ENCODE measurements at regions not wholly inside any gene's neighbourhood (a gene's known extent, or its start where the extent isn't known, plus 50 kb on each side); places are given as distances from the start of the nearest gene placed in this dataset.

DNA sequence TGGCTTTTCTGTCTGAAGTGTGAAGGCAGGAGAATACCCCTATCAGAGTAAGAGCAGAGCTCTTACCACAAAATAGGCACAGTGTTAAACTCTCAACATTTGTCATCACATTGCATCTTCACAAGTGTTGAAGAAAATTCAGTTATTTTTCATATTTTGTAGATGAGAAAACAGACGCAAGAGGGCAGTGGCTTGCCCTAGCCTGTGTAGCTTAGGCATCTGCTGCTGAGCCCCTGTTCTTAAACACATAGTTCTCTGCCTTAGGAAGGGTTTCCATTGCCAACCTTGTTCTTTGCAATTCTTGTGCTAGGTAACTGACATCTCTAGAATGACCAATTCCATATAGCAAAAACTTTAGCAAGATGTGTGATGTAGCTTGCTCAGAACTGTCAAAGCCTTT is 112.7 kb upstream of the RMDN2 start:
- H3K4me1 Mint-ChIP-seq (ENCODE audit: unreplicated experiment): peaks cover 11% of the 10 kb centered on the region
- H3K9me3 Mint-ChIP-seq (ENCODE audit: unreplicated experiment): peaks cover 13% of the 10 kb centered on the region

GRCh38 chr2:37812941-37813730 is 112.0 kb upstream of the RMDN2 start:
- Mint-ChIP-seq H3K9me3 (ENCODE audit: unreplicated experiment) (peaks cover 6% of the 10 kb centered on the region), H3K27me3 (ENCODE audit: unreplicated experiment) (no peaks in the 10 kb centered on the region), H3K36me3 (ENCODE audit: unreplicated experiment) (no peaks in the 10 kb centered on the region), H3K4me3 (ENCODE audit: unreplicated experiment) (no peak overlapping the region), H3K4me1 (ENCODE audit: unreplicated experiment) (peaks cover 11% of the 10 kb centered on the region), H3K27ac (ENCODE audit: unreplicated experiment) (no peak overlapping the region)
- DNase-seq (ENCODE audit: extremely low spot score, unreplicated experiment): no peak
- TF ChIP-seq CTCF (IDR thresholded peaks at IDR 0.05): no peak

More for the DNA sequence above, 112.7 kb upstream of the RMDN2 start:
- Mint-ChIP-seq H3K27me3 (ENCODE audit: unreplicated experiment) (no peaks in the 10 kb centered on the region), H3K4me3 (ENCODE audit: unreplicated experiment) (no peak overlapping the region), H3K36me3 (ENCODE audit: unreplicated experiment) (no peaks in the 10 kb centered on the region), H3K27ac (ENCODE audit: unreplicated experiment) (no peak overlapping the region)
- TF ChIP-seq CTCF (IDR thresholded peaks at IDR 0.05): no peak
- DNase-seq (ENCODE audit: extremely low spot score, unreplicated experiment): no peak

GRCh38 chr2:37816036-37816435 is 109.1 kb upstream of the RMDN2 start:
- peaks cover 5% of the 10 kb centered on the region for H3K9me3 Mint-ChIP-seq (ENCODE audit: unreplicated experiment)
- H3K4me1 Mint-ChIP-seq (ENCODE audit: unreplicated experiment): no peaks in the 10 kb centered on the region
- DNase-seq (ENCODE audit: extremely low spot score, unreplicated experiment): no peak
- H3K36me3 Mint-ChIP-seq (ENCODE audit: unreplicated experiment): no peaks in the 10 kb centered on the region
- TF ChIP-seq CTCF (IDR thresholded peaks at IDR 0.05): no peak
- no peaks in the 10 kb centered on the region for H3K27me3 Mint-ChIP-seq (ENCODE audit: unreplicated experiment)
- H3K27ac Mint-ChIP-seq (ENCODE audit: unreplicated experiment): no peak overlapping the region
- no peak overlapping the region for H3K4me3 Mint-ChIP-seq (ENCODE audit: unreplicated experiment)

- Mint-ChIP-seq H3K4me3 (ENCODE audit: unreplicated experiment) (no peak overlapping the region), H3K4me1 (ENCODE audit: unreplicated experiment) (no peaks in the 10 kb centered on the region), H3K27me3 (ENCODE audit: unreplicated experiment) (no peaks in the 10 kb centered on the region), H3K27ac (ENCODE audit: unreplicated experiment) (no peak overlapping the region), H3K9me3 (ENCODE audit: unreplicated experiment) (peaks cover 5% of the 10 kb centered on the region), H3K36me3 (ENCODE audit: unreplicated experiment) (no peaks in the 10 kb centered on the region)
- no peak for DNase-seq (ENCODE audit: extremely low spot score, unreplicated experiment)
- no peak for TF ChIP-seq CTCF (IDR thresholded peaks at IDR 0.05)
Observed at GRCh38 chr2:37816686-37817085, 108.4 kb upstream of the RMDN2 start.

- peaks cover 3% of the 10 kb centered on the region for H3K4me1 Mint-ChIP-seq (ENCODE audit: unreplicated experiment)
- H3K27ac Mint-ChIP-seq (ENCODE audit: unreplicated experiment): no peak overlapping the region
- H3K27me3 Mint-ChIP-seq (ENCODE audit: unreplicated experiment): no peaks in the 10 kb centered on the region
- no peaks in the 10 kb centered on the region for H3K36me3 Mint-ChIP-seq (ENCODE audit: unreplicated experiment)
- no peak for TF ChIP-seq CTCF (IDR thresholded peaks at IDR 0.05)
- no peak overlapping the region for H3K4me3 Mint-ChIP-seq (ENCODE audit: unreplicated experiment)
- H3K9me3 Mint-ChIP-seq (ENCODE audit: unreplicated experiment): peaks cover 5% of the 10 kb centered on the region
- DNase-seq (ENCODE audit: extremely low spot score, unreplicated experiment): no peak
Observed at GRCh38 chr2:37819186-37819585, 105.9 kb upstream of the RMDN2 start.
